ENCODE measurements at regions not wholly inside any gene's neighbourhood (a gene's known extent, or its start where the extent isn't known, plus 50 kb on each side); places are given as distances from the start of the nearest gene placed in this dataset.

DNA sequence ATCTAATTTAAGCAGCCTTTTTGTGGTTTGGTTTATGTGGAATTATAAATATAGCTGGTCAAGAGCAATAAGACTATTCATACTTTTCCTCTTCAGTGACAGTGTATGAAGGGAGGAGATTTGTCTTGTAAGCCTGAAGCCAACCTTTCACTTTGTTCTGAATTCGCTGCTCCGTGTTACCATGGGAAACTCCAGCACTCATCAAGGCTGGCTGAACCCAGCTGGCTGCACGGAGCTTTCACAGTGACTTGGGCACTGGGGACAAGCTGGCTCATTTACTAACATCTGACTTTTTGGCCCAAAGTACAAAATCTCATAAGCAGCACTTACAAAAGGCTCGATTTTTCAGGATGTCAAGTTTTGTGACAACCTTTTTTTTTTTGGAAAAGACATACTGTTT, 120.4 kb upstream of the GRIA4 start:
- Histone ChIP-seq H3K27me3 (ENCODE audit: insufficient read depth, poor library complexity, severe bottlenecking) (no peaks in the 10 kb centered on the region), H3K9me3 (ENCODE audit: severe bottlenecking) (no peaks in the 10 kb centered on the region), H3K36me3 (ENCODE audit: low read depth) (no peaks in the 10 kb centered on the region), H3K4me3 (ENCODE audit: severe bottlenecking) (no peak overlapping the region), H3K27ac (ENCODE audit: poor library complexity, severe bottlenecking) (no peak overlapping the region), H3K4me1 (ENCODE audit: insufficient read depth, poor library complexity, severe bottlenecking) (no peaks in the 10 kb centered on the region)
- no peak for DNase-seq (ENCODE audit: low spot score)
- no peak for ATAC-seq (ENCODE audit: low read depth)
- TF ChIP-seq, protein P1, sequence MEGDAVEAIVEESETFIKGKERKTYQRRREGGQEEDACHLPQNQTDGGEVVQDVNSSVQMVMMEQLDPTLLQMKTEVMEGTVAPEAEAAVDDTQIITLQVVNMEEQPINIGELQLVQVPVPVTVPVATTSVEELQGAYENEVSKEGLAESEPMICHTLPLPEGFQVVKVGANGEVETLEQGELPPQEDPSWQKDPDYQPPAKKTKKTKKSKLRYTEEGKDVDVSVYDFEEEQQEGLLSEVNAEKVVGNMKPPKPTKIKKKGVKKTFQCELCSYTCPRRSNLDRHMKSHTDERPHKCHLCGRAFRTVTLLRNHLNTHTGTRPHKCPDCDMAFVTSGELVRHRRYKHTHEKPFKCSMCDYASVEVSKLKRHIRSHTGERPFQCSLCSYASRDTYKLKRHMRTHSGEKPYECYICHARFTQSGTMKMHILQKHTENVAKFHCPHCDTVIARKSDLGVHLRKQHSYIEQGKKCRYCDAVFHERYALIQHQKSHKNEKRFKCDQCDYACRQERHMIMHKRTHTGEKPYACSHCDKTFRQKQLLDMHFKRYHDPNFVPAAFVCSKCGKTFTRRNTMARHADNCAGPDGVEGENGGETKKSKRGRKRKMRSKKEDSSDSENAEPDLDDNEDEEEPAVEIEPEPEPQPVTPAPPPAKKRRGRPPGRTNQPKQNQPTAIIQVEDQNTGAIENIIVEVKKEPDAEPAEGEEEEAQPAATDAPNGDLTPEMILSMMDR (IDR thresholded peaks at IDR 0.05; ENCODE audit: poor library complexity, severe bottlenecking) = no peak

DNA sequence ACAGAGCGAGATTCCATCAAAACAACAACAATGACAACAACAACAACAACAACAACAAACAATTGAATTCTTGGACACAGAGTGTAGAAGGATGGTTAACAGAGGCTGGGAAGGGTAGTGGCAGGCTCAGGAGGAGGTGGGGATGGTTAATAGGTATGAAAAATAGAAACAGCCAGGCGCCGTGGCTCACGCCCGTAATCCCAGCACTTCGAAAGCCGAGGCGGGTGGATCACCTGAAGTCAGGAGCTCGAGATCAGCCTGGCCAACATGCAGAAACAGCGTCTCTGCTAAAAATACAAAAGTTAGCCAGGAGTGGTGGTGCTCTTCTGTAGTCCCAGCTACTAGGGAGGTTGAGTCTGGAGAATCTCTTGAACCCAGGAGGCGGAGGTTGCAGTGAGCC, 122.9 kb upstream of the GRIA4 start:
- no peaks in the 10 kb centered on the region for H3K9me3 ChIP-seq (ENCODE audit: severe bottlenecking)
- no peaks in the 10 kb centered on the region for H3K4me1 ChIP-seq (ENCODE audit: insufficient read depth, poor library complexity, severe bottlenecking)
- no peak for DNase-seq (ENCODE audit: low spot score)
- H3K27me3 ChIP-seq (ENCODE audit: insufficient read depth, poor library complexity, severe bottlenecking) = no peaks in the 10 kb centered on the region
- TF ChIP-seq, protein P1 (IDR thresholded peaks at IDR 0.05; ENCODE audit: poor library complexity, severe bottlenecking) = no peak
- H3K4me3 ChIP-seq (ENCODE audit: severe bottlenecking) = no peak overlapping the region
- no peaks in the 10 kb centered on the region for H3K36me3 ChIP-seq (ENCODE audit: low read depth)
- no peak for ATAC-seq (ENCODE audit: low read depth)
- no peak overlapping the region for H3K27ac ChIP-seq (ENCODE audit: poor library complexity, severe bottlenecking)

DNA sequence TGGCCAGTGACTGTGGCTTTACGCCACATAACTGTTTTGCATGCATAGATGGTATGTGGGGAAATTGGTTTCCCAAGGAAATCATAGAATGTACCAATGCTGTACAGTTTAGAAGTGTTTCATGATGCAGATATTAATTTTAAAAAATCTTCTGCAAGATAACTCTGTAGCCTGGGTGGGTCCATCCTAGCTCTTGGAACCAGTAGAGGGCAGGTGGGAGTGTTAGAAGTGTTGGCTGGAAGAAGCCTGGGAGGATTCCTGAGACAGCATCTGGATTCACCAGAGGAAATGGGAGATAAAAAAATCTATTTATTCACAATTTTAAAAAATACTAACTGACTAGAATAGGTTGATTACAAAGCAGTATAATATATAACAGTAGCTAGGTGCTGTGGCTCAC, 139.9 kb upstream of the GRIA4 start:
- TF ChIP-seq, protein P1 (IDR thresholded peaks at IDR 0.05; ENCODE audit: poor library complexity, severe bottlenecking) = no peak
- Histone ChIP-seq H3K27me3 (ENCODE audit: insufficient read depth, poor library complexity, severe bottlenecking) (no peaks in the 10 kb centered on the region), H3K27ac (ENCODE audit: poor library complexity, severe bottlenecking) (no peak overlapping the region), H3K36me3 (ENCODE audit: low read depth) (no peaks in the 10 kb centered on the region), H3K9me3 (ENCODE audit: severe bottlenecking) (no peaks in the 10 kb centered on the region), H3K4me1 (ENCODE audit: insufficient read depth, poor library complexity, severe bottlenecking) (peaks cover 30% of the 10 kb centered on the region), H3K4me3 (ENCODE audit: severe bottlenecking) (no peak overlapping the region)
- ATAC-seq (ENCODE audit: low read depth) (no peak), DNase-seq (ENCODE audit: low spot score) (no peak)

DNA sequence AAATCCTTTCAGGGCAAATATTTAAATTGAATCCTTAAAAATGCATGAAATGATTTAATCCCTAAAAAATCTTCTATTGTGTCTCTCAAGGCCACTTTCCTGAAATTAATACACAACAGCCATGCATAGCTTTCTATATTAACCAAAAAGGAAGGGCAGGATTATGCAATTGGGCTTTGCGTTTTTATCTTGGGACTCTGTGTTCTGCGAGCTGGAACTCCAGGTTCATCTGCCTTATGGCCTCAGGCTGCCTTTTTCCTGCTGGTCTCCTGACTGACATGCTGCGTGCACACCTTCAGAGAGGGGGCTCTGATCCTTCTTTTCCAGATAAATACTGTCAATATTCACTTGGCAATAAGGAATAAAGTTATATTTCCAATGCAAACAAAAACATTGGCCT, 141.7 kb upstream of the GRIA4 start:
- no peaks in the 10 kb centered on the region for H3K36me3 ChIP-seq (ENCODE audit: low read depth)
- H3K4me3 ChIP-seq (ENCODE audit: severe bottlenecking) = no peak overlapping the region
- DNase-seq (ENCODE audit: low spot score) (no peak), ATAC-seq (ENCODE audit: low read depth) (peak; percentile 64)
- no peaks in the 10 kb centered on the region for H3K9me3 ChIP-seq (ENCODE audit: severe bottlenecking)
- peak overlapping the region; percentile 84 for H3K27ac ChIP-seq (ENCODE audit: poor library complexity, severe bottlenecking)
- TF ChIP-seq, protein P1 (IDR thresholded peaks at IDR 0.05; ENCODE audit: poor library complexity, severe bottlenecking) = no peak
- H3K27me3 ChIP-seq (ENCODE audit: insufficient read depth, poor library complexity, severe bottlenecking) = no peaks in the 10 kb centered on the region
- H3K4me1 ChIP-seq (ENCODE audit: insufficient read depth, poor library complexity, severe bottlenecking) = peaks cover 30% of the 10 kb centered on the region

DNA sequence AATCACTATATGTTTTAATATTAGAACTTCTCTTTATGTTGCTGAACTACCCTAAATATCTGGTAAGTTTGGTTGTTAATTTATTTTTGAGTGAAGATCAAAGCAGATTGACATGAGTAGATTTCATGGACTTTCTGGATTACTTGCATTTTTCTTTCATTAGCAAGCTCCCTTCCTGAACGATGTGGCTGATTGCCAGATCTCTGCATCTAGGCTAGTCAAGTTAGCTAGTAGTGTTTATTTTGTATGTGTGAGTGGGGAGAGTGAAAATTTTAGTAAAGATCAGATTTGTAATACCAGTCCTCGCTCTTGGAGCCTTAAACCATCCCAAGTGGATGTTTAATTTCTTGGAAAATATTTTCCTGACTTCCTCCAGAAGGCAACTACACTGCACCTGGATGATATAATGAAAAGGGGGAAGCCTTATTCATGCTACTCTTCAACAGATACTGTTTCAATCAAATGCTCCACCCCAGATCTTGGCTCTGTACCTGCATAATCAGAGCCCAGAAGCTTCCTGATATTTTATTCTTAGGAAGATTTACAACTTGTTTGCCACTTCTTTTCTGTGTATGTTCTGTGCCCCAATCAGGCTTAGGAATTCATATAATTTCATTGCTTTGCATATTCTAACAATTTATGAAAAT, 143.2 kb upstream of the GRIA4 start:
- peak overlapping the region; percentile 84 for H3K27ac ChIP-seq (ENCODE audit: poor library complexity, severe bottlenecking)
- H3K9me3 ChIP-seq (ENCODE audit: severe bottlenecking) = no peaks in the 10 kb centered on the region
- no peaks in the 10 kb centered on the region for H3K27me3 ChIP-seq (ENCODE audit: insufficient read depth, poor library complexity, severe bottlenecking)
- DNase-seq (ENCODE audit: low spot score) = peak; percentile 72
- TF ChIP-seq, protein P1 (IDR thresholded peaks at IDR 0.05; ENCODE audit: poor library complexity, severe bottlenecking) = no peak
- H3K36me3 ChIP-seq (ENCODE audit: low read depth) = no peaks in the 10 kb centered on the region
- no peak overlapping the region for H3K4me3 ChIP-seq (ENCODE audit: severe bottlenecking)
- peaks cover 30% of the 10 kb centered on the region for H3K4me1 ChIP-seq (ENCODE audit: insufficient read depth, poor library complexity, severe bottlenecking)
- ATAC-seq (ENCODE audit: low read depth) = peak; percentile 85
